CD4-positive, alpha-beta T cell (primary cell): ENCODE measurements at regions not wholly inside any gene's neighbourhood (a gene's known extent, or its start where the extent isn't known, plus 50 kb on each side); places are given as distances from the start of the nearest gene placed in this dataset.

Source experiments
- ATAC-seq: fragments of 200-7000 bp; cut with Tn5 transposase; one replicate; pipeline ENCODE4 v1.10.0; 2022; ENCODE audit warnings: mild to moderate bottlenecking; ENCODE audit not compliant: poor library complexity
- CTCF ChIA-PET: fragments of 350-600 bp; sonication (Branson Sonifier 250); formaldehyde crosslinking; loops from one replicate; lab custom pipeline; 2021; ENCODE audit warnings: antibody characterized with exemption, inconsistent platforms; lab: Charles Lee
- POLR2A ChIA-PET: fragments of 350-600 bp; sonication (Branson Sonifier 250); formaldehyde crosslinking; loops from one replicate; lab custom pipeline; 2021; ENCODE audit warnings: antibody characterized with exemption, inconsistent platforms; lab: Charles Lee
- DNase-seq, 14 experiments: peaks; one replicate each; pipeline ENCODE4 v3.0.0-alpha.2; 2013 to 2020; ENCODE audit warnings: mixed read lengths in 2 of 14
- H3K27ac ChIP-seq, 2 donors: one replicate each; pipeline versions ENCODE4 v1.5.1 to v1.7.0; 2013; ENCODE audit warnings: low read length in 2 of 2, low read depth in 1 of 2, mild to moderate bottlenecking in 1 of 2
- H3K27me3 ChIP-seq, 2 experiments: 1 replicate in 1 of 2; 2 replicates in 1 of 2; pipeline versions ENCODE4 v1.6.1 to v1.7.0; 2013; ENCODE audit warnings: low read length in 2 of 2, control low read depth in 1 of 2, mild to moderate bottlenecking in 1 of 2, moderate library complexity in 1 of 2; ENCODE audit not compliant: insufficient read depth in 2 of 2, control insufficient read depth in 1 of 2
- H3K36me3 ChIP-seq: one replicate; pipeline ENCODE4 v1.6.1; 2013; ENCODE audit warnings: low read length, control low read depth; ENCODE audit not compliant: insufficient read depth
- H3K4me1 ChIP-seq: one replicate; pipeline ENCODE4 v1.6.1; 2013; ENCODE audit warnings: low read length, control low read depth; ENCODE audit not compliant: insufficient read depth
- H3K4me3 ChIP-seq: one replicate; pipeline ENCODE4 v1.5.1; 2013; ENCODE audit warnings: mild to moderate bottlenecking, low read length, moderate library complexity
- H3K9me3 ChIP-seq, 2 experiments: 1 replicate in 1 of 2; 2 replicates in 1 of 2; pipeline versions ENCODE4 v1.6.1 to v1.7.0; 2013; ENCODE audit warnings: low read length in 2 of 2, mild to moderate bottlenecking in 2 of 2, control low read depth in 1 of 2, moderate library complexity in 1 of 2; ENCODE audit not compliant: control insufficient read depth in 1 of 2, insufficient read depth in 1 of 2
- H3K27ac Mint-ChIP-seq: one replicate; pipeline ENCODE4 v1.8.0; 2020; ENCODE audit warnings: mixed read lengths
- H3K27me3 Mint-ChIP-seq: one replicate; pipeline ENCODE4 v1.8.0; 2021; ENCODE audit warnings: mixed read lengths
- H3K36me3 Mint-ChIP-seq: one replicate; pipeline ENCODE4 v1.8.0; 2021; ENCODE audit warnings: low read depth, mixed read lengths
- H3K4me1 Mint-ChIP-seq: one replicate; pipeline ENCODE4 v1.8.0; 2021; ENCODE audit warnings: low read depth, mixed read lengths
- H3K4me3 Mint-ChIP-seq: one replicate; pipeline ENCODE4 v1.8.0; 2020; ENCODE audit warnings: mild to moderate bottlenecking, mixed read lengths
- H3K9me3 Mint-ChIP-seq: one replicate; pipeline ENCODE4 v1.8.0; 2020; ENCODE audit warnings: mixed read lengths
- CTCF ChIP-seq: fragments of 200-600 bp; IDR thresholded peaks from one replicate; pipeline ENCODE4 v1.8.0; 2022; ENCODE audit warnings: antibody characterized with exemption, mild to moderate bottlenecking
- intact Hi-C, 2 experiments: fragments of 100-400 bp; cut with DNase I in 1 of 2; cut with micrococcal nuclease in 1 of 2; formaldehyde crosslinking; loops; one replicate each; pipeline versions ENCODE4 v1.15.1 to v1.9.0; 2023 to 2025; cut with DNase I, micrococcal nuclease

DNA sequence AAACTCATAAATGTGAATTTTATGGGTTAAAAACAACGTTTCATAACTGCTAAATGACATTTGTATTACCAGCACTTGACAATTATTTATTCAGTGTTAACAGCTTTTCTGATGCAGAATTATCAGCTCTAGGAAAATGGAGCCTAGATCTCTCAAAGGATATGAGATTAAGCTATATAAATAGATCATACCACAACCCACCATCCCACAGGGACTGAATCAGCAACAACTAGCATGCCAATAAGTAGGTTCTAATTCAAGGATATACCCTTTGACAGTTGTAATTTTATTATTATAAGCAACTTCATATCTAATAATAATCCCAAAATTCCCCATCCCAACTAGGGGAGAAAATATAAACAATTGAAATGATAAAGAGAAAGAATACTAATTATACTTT, 275.4 kb upstream of the RGS18 start:
- Mint-ChIP-seq H3K9me3 (no peaks in the 10 kb centered on the region), H3K4me1 (no peaks in the 10 kb centered on the region), H3K27me3 (no peaks in the 10 kb centered on the region), H3K36me3 (no peaks in the 10 kb centered on the region), H3K4me3 (no peak overlapping the region), H3K27ac (no peak overlapping the region)
- H3K27ac ChIP-seq: no peak overlapping the region
- peaks cover 0 to 4% of the 10 kb centered on the region in 2 experiments for H3K9me3 ChIP-seq
- no peaks in the 10 kb centered on the region for H3K36me3 ChIP-seq
- CTCF ChIA-PET: no interaction called here
- no peak for TF ChIP-seq CTCF
- intact Hi-C loops: no loop called here
- DNase-seq (no peak), ATAC-seq (no peak)
- H3K4me3 ChIP-seq: no peak overlapping the region
- POLR2A ChIA-PET: no interaction called here
- no peaks in the 10 kb centered on the region for H3K4me1 ChIP-seq
- H3K27me3 ChIP-seq: no peaks in the 10 kb centered on the region

DNA sequence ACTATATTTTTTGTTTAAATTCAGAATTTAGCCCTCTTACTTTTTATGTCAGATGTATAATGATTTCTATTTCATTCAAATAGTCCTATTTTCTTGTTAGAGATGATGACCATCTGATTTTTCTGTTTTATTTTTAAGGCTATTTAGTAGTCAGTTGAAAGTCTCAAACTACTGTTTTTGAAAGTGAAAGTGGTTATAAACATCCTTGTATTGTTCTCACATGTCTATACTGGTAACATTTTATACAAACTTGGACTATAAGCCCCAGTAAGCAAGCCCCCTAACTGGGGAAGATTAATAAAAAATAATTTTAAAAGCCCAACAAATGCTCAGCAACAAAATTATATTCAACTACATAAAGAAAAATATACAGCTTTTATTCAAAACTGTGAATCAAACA, 271.3 kb upstream of the RGS18 start:
- no peak overlapping the region for H3K27ac Mint-ChIP-seq
- Histone ChIP-seq H3K36me3 (no peaks in the 10 kb centered on the region), H3K27me3 (no peaks in the 10 kb centered on the region), H3K4me3 (no peak overlapping the region), H3K27ac (no peak overlapping the region), H3K9me3 (peaks cover 0 to 5% of the 10 kb centered on the region in 2 experiments), H3K4me1 (no peaks in the 10 kb centered on the region)
- POLR2A ChIA-PET: no interaction called here
- no peaks in the 10 kb centered on the region for H3K4me1 Mint-ChIP-seq
- TF ChIP-seq CTCF: no peak
- no peaks in the 10 kb centered on the region for H3K36me3 Mint-ChIP-seq
- CTCF ChIA-PET: no interaction called here
- intact Hi-C loops: no loop called here
- H3K27me3 Mint-ChIP-seq: no peaks in the 10 kb centered on the region
- no peaks in the 10 kb centered on the region for H3K9me3 Mint-ChIP-seq
- DNase-seq (no peak), ATAC-seq (no peak)
- no peak overlapping the region for H3K4me3 Mint-ChIP-seq

DNA sequence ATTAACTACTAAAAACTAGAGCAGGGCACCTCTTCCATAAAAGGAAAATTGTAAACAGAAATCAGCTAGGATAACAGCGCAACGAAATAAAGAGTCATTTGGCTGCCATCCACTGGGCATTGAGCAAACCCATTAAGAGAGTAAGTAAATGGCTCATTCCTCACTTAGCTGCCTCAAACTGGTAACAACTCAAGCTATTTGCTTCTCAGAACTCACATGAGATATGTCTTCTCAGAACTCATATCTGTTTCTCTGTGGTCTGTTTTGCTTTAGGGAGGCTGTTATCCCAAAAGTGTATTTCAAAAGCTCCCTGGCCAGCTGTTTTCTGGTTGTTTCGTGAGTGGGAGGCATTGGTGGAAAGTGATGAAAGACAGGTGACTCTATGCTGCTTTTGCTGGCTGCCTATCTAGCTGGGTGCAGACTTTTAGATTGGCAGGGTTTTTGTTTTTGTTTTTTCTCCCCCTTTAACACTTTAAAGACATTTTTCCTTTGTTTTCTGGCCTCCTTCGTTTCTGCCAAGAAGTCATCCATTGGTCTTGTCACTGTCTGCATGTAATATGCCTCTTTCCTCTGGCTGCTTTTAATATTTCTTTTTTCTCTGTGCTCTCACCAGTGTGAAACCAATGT, 269.2 kb upstream of the RGS18 start:
- H3K9me3 Mint-ChIP-seq: peaks cover 2% of the 10 kb centered on the region
- H3K27ac ChIP-seq: no peak overlapping the region

More for the DNA sequence above, 269.2 kb upstream of the RGS18 start:
- Histone ChIP-seq H3K36me3 (no peaks in the 10 kb centered on the region), H3K9me3 (peaks cover 0 to 5% of the 10 kb centered on the region in 2 experiments), H3K4me3 (no peak overlapping the region), H3K4me1 (no peaks in the 10 kb centered on the region), H3K27me3 (no peaks in the 10 kb centered on the region)
- no peak for ATAC-seq
- H3K4me1 Mint-ChIP-seq: no peaks in the 10 kb centered on the region
- no peak overlapping the region for H3K27ac Mint-ChIP-seq
- ChIA-PET CTCF (no interaction called here), POLR2A (no interaction called here)
- no peaks in the 10 kb centered on the region for H3K36me3 Mint-ChIP-seq
- no peak for TF ChIP-seq CTCF
- no peak overlapping the region for H3K4me3 Mint-ChIP-seq
- H3K27me3 Mint-ChIP-seq: no peaks in the 10 kb centered on the region
- intact Hi-C loops: no loop called here
- no peak for DNase-seq
